ENCODE measurements at regions not wholly inside any gene's neighbourhood (a gene's known extent, or its start where the extent isn't known, plus 50 kb on each side); places are given as distances from the start of the nearest gene placed in this dataset.

- Histone ChIP-seq H3K27me3 (no peaks in the 10 kb centered on the region), H3K4me1 (no peaks in the 10 kb centered on the region), H3K36me3 (no peaks in the 10 kb centered on the region), H3K9me3 (no peaks in the 10 kb centered on the region), H3K27ac (no peak overlapping the region), H3K4me3 (no peak overlapping the region)
- TF ChIP-seq CTCF (IDR thresholded peaks at IDR 0.05) (no peak), POLR2A (IDR thresholded peaks at IDR 0.05) (no peak)
- DNase-seq = no peak
Observed at GRCh38 chr11:95531116-95531515, 258.5 kb downstream of the FAM76B start.

GRCh38 chr11:95524314-95525036 is 265.1 kb downstream of the FAM76B start:
- no peaks in the 10 kb centered on the region for H3K36me3 ChIP-seq
- no peak for TF ChIP-seq CTCF (IDR thresholded peaks at IDR 0.05)
- no peak for TF ChIP-seq POLR2A (IDR thresholded peaks at IDR 0.05)
- no peak overlapping the region for H3K4me3 ChIP-seq
- H3K9me3 ChIP-seq = no peaks in the 10 kb centered on the region
- no peak for DNase-seq
- no peaks in the 10 kb centered on the region for H3K27me3 ChIP-seq
- no peaks in the 10 kb centered on the region for H3K4me1 ChIP-seq
- H3K27ac ChIP-seq = no peak overlapping the region

- Histone ChIP-seq H3K27ac (no peak overlapping the region), H3K4me1 (no peaks in the 10 kb centered on the region), H3K9me3 (no peaks in the 10 kb centered on the region), H3K27me3 (no peaks in the 10 kb centered on the region), H3K4me3 (no peak overlapping the region), H3K36me3 (no peaks in the 10 kb centered on the region)
- DNase-seq = no peak
- TF ChIP-seq CTCF (IDR thresholded peaks at IDR 0.05) (no peak), POLR2A (IDR thresholded peaks at IDR 0.05) (no peak)
Observed at GRCh38 chr11:95522874-95523273, 266.7 kb downstream of the FAM76B start.

- no peak for DNase-seq
- no peaks in the 10 kb centered on the region for H3K36me3 ChIP-seq
- H3K27ac ChIP-seq = no peak overlapping the region
- H3K4me3 ChIP-seq = no peak overlapping the region
- no peaks in the 10 kb centered on the region for H3K9me3 ChIP-seq
- H3K27me3 ChIP-seq = no peaks in the 10 kb centered on the region
- no peaks in the 10 kb centered on the region for H3K4me1 ChIP-seq
- no peak for TF ChIP-seq POLR2A (IDR thresholded peaks at IDR 0.05)
- TF ChIP-seq CTCF (IDR thresholded peaks at IDR 0.05) = no peak
Observed at GRCh38 chr11:95521862-95522261, 267.7 kb downstream of the FAM76B start.

- H3K4me1 ChIP-seq = no peaks in the 10 kb centered on the region
- H3K4me3 ChIP-seq = no peak overlapping the region
- no peak for DNase-seq
- no peaks in the 10 kb centered on the region for H3K9me3 ChIP-seq
- no peaks in the 10 kb centered on the region for H3K36me3 ChIP-seq
- H3K27me3 ChIP-seq = no peaks in the 10 kb centered on the region
- H3K27ac ChIP-seq = no peak overlapping the region
- TF ChIP-seq CTCF (IDR thresholded peaks at IDR 0.05) (no peak), POLR2A (IDR thresholded peaks at IDR 0.05) (no peak)
Observed at GRCh38 chr11:95521133-95521542, 268.4 kb downstream of the FAM76B start.

Data from Peyer's patch (tissue), 4 donors.